Esophagus squamous epithelium (tissue), 5 donors: ENCODE measurements at regions not wholly inside any gene's neighbourhood (a gene's known extent, or its start where the extent isn't known, plus 50 kb on each side); places are given as distances from the start of the nearest gene placed in this dataset.

Source experiments
- DNase-seq: peaks from one replicate; lab custom pipeline; 2025; lab: John Stamatoyannopoulos, UW
- H3K27ac ChIP-seq, 4 donors: fragments of 200-600 bp; sonication (generic); one replicate each; pipeline ENCODE4 v1.5.1; 2016 to 2019; ENCODE audit warnings: mild to moderate bottlenecking in 1 of 4
- H3K27me3 ChIP-seq, 4 donors: fragments of 200-600 bp; sonication (generic); 1 replicate in 3 of 4; 2 replicates in 1 of 4; pipeline versions ENCODE4 v1.5.1 to v1.6.0; 2017 to 2021; ENCODE audit warnings: antibody characterized with exemption in 1 of 4
- H3K36me3 ChIP-seq, 3 donors: fragments of 200-600 bp; sonication (generic); one replicate each; pipeline ENCODE4 v1.5.1; 2016 to 2019
- H3K4me1 ChIP-seq, 3 donors: fragments of 200-600 bp; sonication (generic); one replicate each; pipeline ENCODE4 v1.5.1; 2017 to 2019
- H3K4me3 ChIP-seq, 4 donors: fragments of 200-600 bp; sonication (generic); 1 replicate in 3 of 4; 2 replicates in 1 of 4; pipeline ENCODE4 v1.5.1; 2016 to 2019; ENCODE audit warnings: mild to moderate bottlenecking in 2 of 4, moderate library complexity in 1 of 4
- H3K9me3 ChIP-seq, 3 donors: fragments of 200-600 bp; sonication (generic); one replicate each; pipeline ENCODE4 v1.5.1; 2016 to 2019
- CTCF ChIP-seq, 6 experiments: fragments of 450-650 bp in 4 of 6; fragments of 200-600 bp in 2 of 6; sonication (generic) in 2 of 6; IDR thresholded peaks; one replicate each; pipeline ENCODE4 v1.5.1; 2016 to 2019; ENCODE audit warnings: antibody characterized with exemption in 6 of 6, mild to moderate bottlenecking in 4 of 6, moderate library complexity in 4 of 6
- POLR2A ChIP-seq, 4 donors: fragments of 450-650 bp; IDR thresholded peaks; one replicate each; pipeline ENCODE4 v1.6.1; 2017; ENCODE audit warnings: antibody characterized with exemption in 4 of 4, mild to moderate bottlenecking in 4 of 4, moderate library complexity in 3 of 4
- WGBS, 2 donors: methylation state at CpG; one replicate each; pipeline ENCODE4 v1.1.5; 2018; 5-methylcytosine and 5-hydroxymethylcytosine counted together
- intact Hi-C: fragments of 100-400 bp; cut with DNase I; formaldehyde crosslinking; loops from one replicate; pipeline ENCODE4 v1.15.0; 2022
- donor health status: DM: yes; HTN: yes; CAD: no.

DNA sequence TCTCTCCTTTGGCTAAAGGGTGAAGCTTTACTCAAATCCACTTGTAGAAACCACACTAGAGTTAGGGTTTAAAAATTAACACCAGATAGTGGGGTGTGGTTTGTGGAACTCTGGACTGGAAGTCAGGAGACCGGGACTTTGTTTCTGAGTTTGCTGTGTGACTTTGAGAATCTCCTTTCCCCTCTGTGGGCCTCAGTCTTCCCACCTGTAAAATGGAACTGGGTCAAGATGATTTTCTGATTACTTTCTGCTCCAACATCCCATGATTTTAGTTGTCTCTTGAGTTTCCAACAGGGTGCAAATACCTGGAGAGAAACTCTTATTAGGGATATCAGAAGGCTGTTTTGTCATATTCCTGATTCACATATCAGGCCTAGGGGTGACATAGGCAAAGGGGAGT, 301.0 kb downstream of the MIAT start:
- H3K27me3 ChIP-seq = peaks cover 0 to 56% (median 0%) of the 10 kb centered on the region in 4 donors
- H3K4me3 ChIP-seq = no peak overlapping the region
- no peak overlapping the region for H3K27ac ChIP-seq
- DNase-seq = no peak
- WGBS, 2 donors = 57 to 90% methylated on average over 1 of the region's 1 CpG
- H3K9me3 ChIP-seq = no peaks in the 10 kb centered on the region
- H3K4me1 ChIP-seq = no peaks in the 10 kb centered on the region
- intact Hi-C loops = no loop called here
- H3K36me3 ChIP-seq = no peaks in the 10 kb centered on the region
- TF ChIP-seq CTCF (IDR thresholded peaks at IDR 0.05) = no peak
- no peak for TF ChIP-seq POLR2A (IDR thresholded peaks at IDR 0.05)

DNA sequence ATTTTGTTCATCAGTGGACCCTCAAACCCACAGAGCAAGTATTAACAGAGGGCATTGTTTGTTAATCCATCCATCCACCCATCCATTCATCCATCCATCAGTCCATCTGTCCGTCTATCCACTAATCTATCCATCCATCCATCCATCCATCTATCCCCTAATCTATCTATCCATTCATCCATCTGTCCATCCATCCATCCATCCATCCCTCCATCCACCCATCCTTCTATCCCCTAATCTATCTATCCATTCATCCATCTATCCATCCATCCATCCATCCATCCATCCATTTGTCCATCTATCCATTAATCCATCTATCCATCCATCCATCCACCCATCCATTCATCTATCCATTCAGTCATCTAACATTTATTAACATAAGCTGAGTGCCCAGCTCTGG, 307.3 kb downstream of the MIAT start:
- Histone ChIP-seq H3K4me3 (no peak overlapping the region), H3K27ac (no peak overlapping the region), H3K27me3 (peaks cover 0 to 12% (median 0%) of the 10 kb centered on the region in 4 donors), H3K9me3 (no peaks in the 10 kb centered on the region), H3K4me1 (no peaks in the 10 kb centered on the region), H3K36me3 (no peaks in the 10 kb centered on the region)
- WGBS, 2 donors = 77 to 78% methylated on average over 1 of the region's 1 CpG
- intact Hi-C loops = no loop called here
- DNase-seq = no peak
- TF ChIP-seq POLR2A (IDR thresholded peaks at IDR 0.05) = no peak

DNA sequence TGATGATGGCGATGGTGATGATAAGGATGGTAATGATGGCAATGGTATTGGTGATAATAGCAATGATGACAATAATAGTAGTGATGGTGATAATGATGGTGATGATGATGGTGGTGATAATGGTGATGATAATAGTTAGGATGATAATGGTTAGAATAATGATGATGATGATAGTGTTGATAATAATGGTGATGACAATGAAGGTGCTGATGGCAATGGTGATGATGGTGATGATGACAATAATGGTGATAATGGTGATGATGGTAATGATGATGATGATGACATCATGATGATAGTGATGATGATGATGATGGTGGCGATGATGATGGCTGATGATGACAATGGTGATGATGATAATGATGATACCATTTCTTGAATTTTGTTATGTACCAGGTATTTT, 309.9 kb downstream of the MIAT start:
- no peak for DNase-seq
- Histone ChIP-seq H3K27me3 (peaks cover 0 to 19% (median 0%) of the 10 kb centered on the region in 4 donors), H3K4me3 (no peak overlapping the region), H3K27ac (no peak overlapping the region), H3K4me1 (no peaks in the 10 kb centered on the region), H3K36me3 (no peaks in the 10 kb centered on the region), H3K9me3 (no peaks in the 10 kb centered on the region)
- no peak for TF ChIP-seq CTCF (IDR thresholded peaks at IDR 0.05)
- no peak for TF ChIP-seq POLR2A (IDR thresholded peaks at IDR 0.05)
- intact Hi-C loops = no loop called here
- 89 to 91% methylated on average over 2 of the region's 2 CpGs for WGBS, 2 donors

- H3K4me1 ChIP-seq = no peaks in the 10 kb centered on the region
- peaks cover 0 to 19% (median 0%) of the 10 kb centered on the region in 4 donors for H3K27me3 ChIP-seq
- H3K4me3 ChIP-seq = no peak overlapping the region
- H3K36me3 ChIP-seq = no peaks in the 10 kb centered on the region
- H3K27ac ChIP-seq = no peak overlapping the region
- no peak for DNase-seq
- WGBS, 2 donors = 62 to 76% methylated on average over 5 to 6 of the region's 6 CpGs
- intact Hi-C loops = no loop called here
- TF ChIP-seq CTCF (IDR thresholded peaks at IDR 0.05) (no peak), POLR2A (IDR thresholded peaks at IDR 0.05) (no peak)
- no peaks in the 10 kb centered on the region for H3K9me3 ChIP-seq
Measured at GRCh38 chr22:26968859-26969523, 311.6 kb downstream of the MIAT start.

DNA sequence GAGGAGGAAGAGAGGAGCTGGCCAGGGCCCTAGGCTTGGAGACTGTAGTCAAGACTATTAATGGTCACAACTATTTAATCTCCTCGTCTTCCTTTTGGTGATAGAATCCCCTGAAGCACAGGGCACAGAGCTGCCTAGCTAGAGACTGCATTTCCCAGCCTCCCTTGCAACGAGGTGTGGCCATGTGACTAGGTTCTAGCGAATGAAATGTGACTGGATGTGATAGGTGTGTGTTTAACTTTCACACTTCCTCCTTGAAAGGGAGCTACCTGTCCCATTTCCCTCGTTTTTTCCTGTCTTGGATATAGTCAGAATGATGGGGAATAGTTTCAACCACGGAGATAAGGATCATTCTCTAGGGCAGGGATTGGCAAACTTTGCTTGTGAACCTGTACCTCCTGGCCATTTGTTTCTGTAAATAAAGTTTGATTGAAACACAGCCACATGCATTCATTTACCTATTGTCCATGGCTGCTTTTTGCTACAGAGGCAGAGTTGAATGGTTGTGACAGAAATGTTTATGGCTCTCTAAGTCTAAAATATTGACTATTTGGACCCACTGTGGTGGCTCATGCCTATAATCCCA, 313.5 kb downstream of the MIAT start:
- H3K36me3 ChIP-seq = no peaks in the 10 kb centered on the region
- H3K4me1 ChIP-seq = no peaks in the 10 kb centered on the region
- no peak overlapping the region for H3K4me3 ChIP-seq
- TF ChIP-seq POLR2A (IDR thresholded peaks at IDR 0.05) (no peak), CTCF (IDR thresholded peaks at IDR 0.05) (no peak)
- WGBS, 2 donors = 30 to 32% methylated on average over 5 of the region's 5 CpGs
- intact Hi-C loops = no loop called here
- H3K27ac ChIP-seq = no peak overlapping the region
- no peak for DNase-seq
- no peaks in the 10 kb centered on the region for H3K9me3 ChIP-seq
- H3K27me3 ChIP-seq = peaks cover 0 to 19% (median 0%) of the 10 kb centered on the region in 4 donors
